ENCODE measurements at regions not wholly inside any gene's neighbourhood (a gene's known extent, or its start where the extent isn't known, plus 50 kb on each side); places are given as distances from the start of the nearest gene placed in this dataset.

GRCh38 chrX:69068301-69069085, 96.8 kb downstream of the PJA1 start:
- Histone ChIP-seq H3K4me2 (ENCODE audit: insufficient read depth, low read length) (no peak overlapping the region), H3K4me1 (ENCODE audit: control insufficient read depth, extremely low read depth, insufficient read depth, low read length) (no peaks in the 10 kb centered on the region), H3K4me3 (replicated peaks in 1 of 3; ENCODE audit: insufficient read depth in 1 of 3, low read depth in 1 of 3, low read length in 3 of 3) (no peak overlapping the region), H4K20me1 (replicated peaks; ENCODE audit: control insufficient read depth, extremely low read depth, insufficient read depth, low read length) (no peaks in the 10 kb centered on the region), H3K9me3 (replicated peaks; ENCODE audit: control insufficient read depth, insufficient read depth, low read length) (no peaks in the 10 kb centered on the region), H3K9me1 (replicated peaks; ENCODE audit: control insufficient read depth, extremely low read depth, insufficient read depth, low read length) (no peaks in the 10 kb centered on the region), H3K27me3 (ENCODE audit: control insufficient read depth in 2 of 2, insufficient read depth in 2 of 2, low read length in 2 of 2) (no peaks in the 10 kb centered on the region), H3K9ac (replicated peaks; ENCODE audit: extremely low read depth, insufficient read depth, low read length) (no peak overlapping the region), H3K27ac (ENCODE audit: insufficient read depth, low read depth, low read length) (no peak overlapping the region), H3K36me3 (ENCODE audit: control insufficient read depth in 2 of 2, extremely low read depth in 1 of 2, insufficient read depth in 2 of 2, low read length in 2 of 2) (no peaks in the 10 kb centered on the region), H2AFZ (ENCODE audit: low read depth, low read length) (no peak overlapping the region), H3K79me2 (ENCODE audit: control insufficient read depth, insufficient read depth, low read length) (no peaks in the 10 kb centered on the region)
- intact Hi-C loops (cut with micrococcal nuclease), result no loop called here
- TF ChIP-seq EZH2 (IDR thresholded peaks at IDR 0.05; ENCODE audit: borderline replicate concordance, low read depth, low read length, severe bottlenecking), result no peak
- TF ChIP-seq MYC (IDR thresholded peaks at IDR 0.05; ENCODE audit: low read depth, low read length), result no peak
- TF ChIP-seq JUN (IDR thresholded peaks at IDR 0.05; ENCODE audit: borderline replicate concordance, insufficient read depth, insufficient read length, low read depth), result no peak
- TF ChIP-seq CTCF (IDR thresholded peaks at IDR 0.05; ENCODE audit: extremely low read depth in 1 of 2, insufficient read depth in 1 of 2, low read depth in 1 of 2, low read length in 2 of 2), result no peak
- CTCF ChIA-PET, result interaction anchor here (1.0 to 1.5 kb wide), 2 partner anchors 240 to 241 kb away, joined by 3 to 5 read pairs; partner anchors contain the start of gene EFNB1
- dilution Hi-C loops (cut with MboI; ENCODE audit: extremely low pct_ligation_motif_present, low sequenced_read_pairs), result no loop called here
- FAIRE-seq, result no peak
- POLR2A ChIA-PET, result no interaction called here
- DNase-seq (ENCODE audit: low read depth, low spot score), result no peak
- no TSS peak for BruUV-seq (replicated peaks)

GRCh38 chrX:69067841-69068240, 97.4 kb downstream of the PJA1 start:
- Histone ChIP-seq H3K79me2 (ENCODE audit: control insufficient read depth, insufficient read depth, low read length) (no peaks in the 10 kb centered on the region), H4K20me1 (replicated peaks; ENCODE audit: control insufficient read depth, extremely low read depth, insufficient read depth, low read length) (no peaks in the 10 kb centered on the region), H3K36me3 (ENCODE audit: control insufficient read depth in 2 of 2, extremely low read depth in 1 of 2, insufficient read depth in 2 of 2, low read length in 2 of 2) (no peaks in the 10 kb centered on the region), H3K9me1 (replicated peaks; ENCODE audit: control insufficient read depth, extremely low read depth, insufficient read depth, low read length) (no peaks in the 10 kb centered on the region), H3K27ac (ENCODE audit: insufficient read depth, low read depth, low read length) (no peak overlapping the region), H3K4me1 (ENCODE audit: control insufficient read depth, extremely low read depth, insufficient read depth, low read length) (no peaks in the 10 kb centered on the region), H3K27me3 (ENCODE audit: control insufficient read depth in 2 of 2, insufficient read depth in 2 of 2, low read length in 2 of 2) (no peaks in the 10 kb centered on the region), H2AFZ (ENCODE audit: low read depth, low read length) (no peak overlapping the region), H3K4me3 (replicated peaks in 1 of 3; ENCODE audit: insufficient read depth in 1 of 3, low read depth in 1 of 3, low read length in 3 of 3) (no peak overlapping the region), H3K9me3 (replicated peaks; ENCODE audit: control insufficient read depth, insufficient read depth, low read length) (no peaks in the 10 kb centered on the region), H3K4me2 (ENCODE audit: insufficient read depth, low read length) (no peak overlapping the region), H3K9ac (replicated peaks; ENCODE audit: extremely low read depth, insufficient read depth, low read length) (no peak overlapping the region)
- ChIA-PET POLR2A (no interaction called here), CTCF (interaction anchor here (1.5 kb wide), 1 partner anchor 240 kb away, joined by 5 read pairs; the partner anchor contains the start of gene EFNB1)
- dilution Hi-C loops (cut with MboI; ENCODE audit: extremely low pct_ligation_motif_present, low sequenced_read_pairs), result no loop called here
- DNase-seq (ENCODE audit: low read depth, low spot score) (no peak), FAIRE-seq (no peak)
- intact Hi-C loops (cut with micrococcal nuclease), result no loop called here
- TF ChIP-seq POLR2A (IDR thresholded peaks at IDR 0.05; ENCODE audit: low read depth, low read length) (no peak), MAX (IDR thresholded peaks at IDR 0.05; ENCODE audit: insufficient read depth, insufficient read length) (no peak), GATA2 (IDR thresholded peaks at IDR 0.05; ENCODE audit: insufficient read depth, insufficient read length, low read depth, low read length) (no peak), MYC (IDR thresholded peaks at IDR 0.05; ENCODE audit: low read depth, low read length) (no peak), FOS (IDR thresholded peaks at IDR 0.05; ENCODE audit: borderline replicate concordance, insufficient read depth, low read length) (no peak), JUN (IDR thresholded peaks at IDR 0.05; ENCODE audit: borderline replicate concordance, insufficient read depth, insufficient read length, low read depth) (no peak), EZH2 (IDR thresholded peaks at IDR 0.05; ENCODE audit: borderline replicate concordance, low read depth, low read length, severe bottlenecking) (no peak), POLR2AphosphoS5 (IDR thresholded peaks at IDR 0.05; ENCODE audit: insufficient read depth, low read depth, low read length) (no peak), CTCF (IDR thresholded peaks at IDR 0.05; ENCODE audit: extremely low read depth in 1 of 2, insufficient read depth in 1 of 2, low read depth in 1 of 2, low read length in 2 of 2) (no peak)
- no TSS peak for BruUV-seq (replicated peaks)

All from endothelial cell of umbilical vein (primary cell).